CD4-positive, alpha-beta T cell treated with Interleukin-12 subunit alpha and Interleukin-12 subunit beta, for 1 hour (primary cell): ENCODE measurements at regions not wholly inside any gene's neighbourhood (a gene's known extent, or its start where the extent isn't known, plus 50 kb on each side); places are given as distances from the start of the nearest gene placed in this dataset.
A peak's percentile ranks its signal among the peaks of the same experiment; 100 is the strongest.

Source experiments
- DNase-seq: peaks from one replicate; pipeline ENCODE4 v3.0.0-alpha.2; 2020

DNA sequence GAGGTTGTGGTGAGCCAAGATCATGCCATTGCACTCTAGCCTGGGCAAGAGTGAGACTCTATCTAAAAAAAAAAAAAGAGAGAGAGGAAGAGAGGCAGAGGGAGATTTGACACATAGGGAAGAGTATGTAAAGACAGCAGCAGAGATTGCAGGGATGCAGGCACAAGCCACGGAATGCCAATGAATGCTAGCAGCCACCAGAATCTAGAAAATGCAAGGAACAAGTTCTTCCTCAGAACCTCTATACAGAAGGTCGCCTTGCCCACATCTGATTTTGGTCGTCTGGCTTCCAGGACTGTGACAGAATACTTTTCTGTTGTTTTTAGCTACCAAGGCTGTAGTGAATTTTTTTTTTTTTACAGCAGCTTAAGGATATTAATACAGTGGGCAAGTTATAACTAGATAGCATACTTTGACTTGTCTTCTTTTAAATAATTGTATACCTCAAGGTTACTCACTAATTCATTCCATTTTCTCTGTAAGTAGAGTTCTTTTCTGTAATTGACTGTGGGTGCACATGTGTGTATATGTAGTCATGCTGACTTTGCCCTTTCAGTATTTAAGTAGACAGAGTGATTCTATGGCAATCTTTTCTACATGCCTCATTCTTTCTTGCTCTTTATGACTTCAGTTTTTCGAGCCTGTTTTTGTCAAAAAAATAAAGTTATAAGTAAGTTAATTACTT lies 402.2 kb downstream of the GJA1 start:
- no peak for DNase-seq

DNA sequence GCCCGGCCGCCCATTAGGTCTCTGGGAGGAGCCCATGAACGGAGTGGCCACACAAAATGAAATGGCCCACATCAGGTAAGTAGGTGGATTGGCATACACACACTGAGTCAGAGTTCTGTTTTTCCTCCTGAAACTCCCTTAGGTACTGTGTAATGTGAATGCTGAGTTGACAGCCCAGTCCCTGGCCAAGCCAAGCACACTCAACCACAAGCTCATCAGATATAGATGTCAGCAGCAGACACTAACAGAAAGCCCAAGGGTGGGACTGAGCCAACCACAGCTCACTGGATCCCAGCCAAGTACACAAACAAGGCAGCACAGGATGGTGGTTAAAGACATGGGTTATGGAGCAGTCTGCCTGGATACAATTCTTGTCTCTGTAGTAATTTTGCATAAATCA lies 403.4 kb downstream of the GJA1 start:
- no peak for DNase-seq

DNA sequence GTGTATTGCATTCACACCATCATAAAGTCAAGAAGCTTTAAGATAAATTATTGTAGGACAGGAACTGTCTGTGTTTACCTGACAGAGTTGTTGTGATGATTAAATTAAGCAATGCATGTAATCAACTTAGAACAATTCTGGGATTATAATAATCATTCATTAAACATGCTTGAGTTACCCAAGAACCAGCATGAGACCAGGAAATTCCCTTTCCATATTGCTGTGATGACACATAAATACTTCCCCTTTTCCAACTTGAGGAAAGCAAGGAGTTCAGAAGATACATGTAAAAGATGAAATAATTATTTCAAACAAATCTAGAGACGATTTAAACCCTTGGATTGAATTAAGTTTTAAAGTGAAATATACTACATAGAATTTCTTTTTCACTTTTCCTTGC lies 404.4 kb downstream of the GJA1 start:
- no peak for DNase-seq

GRCh38 chr6:121844898-121845297 lies 409.5 kb downstream of the GJA1 start:
- no peak for DNase-seq

DNA sequence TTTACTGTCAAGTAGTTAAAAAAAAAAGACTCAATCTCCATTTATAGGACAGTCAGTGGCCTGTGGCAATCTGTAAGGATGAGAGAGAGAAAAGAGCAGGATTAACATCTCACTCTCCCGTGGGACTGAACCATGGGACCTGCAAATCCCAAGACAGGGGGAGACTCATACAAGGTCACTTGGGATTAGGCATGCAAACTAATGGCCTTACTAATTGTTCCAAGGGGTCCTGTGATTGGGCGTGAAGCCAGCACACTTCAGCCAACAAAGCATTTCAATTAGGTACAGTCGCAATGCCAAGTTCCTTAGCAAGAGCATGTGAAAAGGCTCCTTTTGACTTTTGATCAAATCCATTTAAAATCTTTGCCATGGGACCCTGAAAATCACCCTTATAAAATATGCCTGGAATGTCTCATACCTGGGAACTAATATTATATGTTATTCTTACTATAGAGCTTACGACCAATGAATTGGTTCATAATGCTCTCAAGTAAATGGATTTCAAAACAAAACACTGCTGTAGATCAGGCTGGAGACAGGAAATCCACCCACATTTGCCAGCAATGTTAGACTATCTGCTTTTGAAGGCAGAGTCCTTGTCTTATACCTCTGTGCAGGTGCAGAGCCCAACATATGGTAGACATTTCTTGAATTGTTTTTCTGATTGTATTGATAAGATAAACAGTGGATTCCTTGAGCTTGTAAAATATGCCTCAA lies 412.5 kb downstream of the GJA1 start:
- DNase-seq, result no peak

DNA sequence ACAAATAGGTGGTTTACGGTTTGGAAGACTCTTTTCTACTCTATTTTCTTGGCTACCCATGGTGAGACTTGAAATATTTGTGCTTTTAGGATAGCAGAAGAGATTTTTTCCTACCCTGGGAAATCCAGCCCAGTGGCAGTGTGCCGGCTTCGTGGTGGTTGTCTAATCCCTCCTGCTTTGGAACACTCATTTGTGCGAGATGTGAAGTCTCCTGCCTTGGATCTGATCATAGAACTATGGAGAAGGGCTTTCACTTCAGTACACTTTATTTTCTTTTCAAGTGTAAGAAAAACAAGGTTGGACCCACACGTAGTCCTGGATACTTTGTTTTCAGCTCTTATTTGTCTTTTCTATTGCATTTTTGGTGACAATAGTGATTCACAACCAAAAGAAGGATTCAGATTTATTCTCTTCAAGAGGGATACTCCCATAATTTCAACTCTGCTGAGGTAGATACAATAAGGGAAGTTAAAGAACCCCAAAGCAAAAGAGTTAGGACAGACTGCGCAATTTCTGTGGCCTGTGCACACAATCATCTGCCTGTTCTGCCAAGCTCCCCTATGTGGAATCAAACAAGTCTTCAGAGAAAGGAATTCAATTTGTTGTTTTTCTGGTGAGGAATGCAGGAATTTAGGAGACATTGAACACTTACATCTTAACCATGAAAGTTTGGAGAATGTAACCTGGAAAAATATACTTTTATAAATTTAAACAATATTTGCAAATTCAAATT lies 413.2 kb downstream of the GJA1 start:
- DNase-seq, result no peak

DNA sequence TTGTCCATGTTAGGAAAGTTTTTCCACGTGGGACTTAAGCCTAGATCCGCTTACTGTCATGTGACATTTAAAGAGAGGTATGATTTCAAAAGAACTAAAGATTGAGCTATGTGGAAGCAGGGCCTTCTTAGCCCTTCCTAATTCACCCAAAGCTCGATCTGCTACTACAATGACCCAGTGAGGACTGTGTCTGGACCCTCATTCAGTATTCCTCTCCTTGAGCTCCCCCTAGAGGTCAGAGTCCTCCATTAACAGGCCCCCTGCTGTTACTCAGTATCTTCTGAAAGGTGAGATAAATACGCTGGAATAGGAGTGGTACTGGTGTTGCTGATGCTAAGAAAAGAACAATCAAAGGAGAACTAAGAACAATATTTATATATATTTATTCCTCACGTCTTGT lies 414.0 kb downstream of the GJA1 start:
- DNase-seq, result peak; percentile 2

DNA sequence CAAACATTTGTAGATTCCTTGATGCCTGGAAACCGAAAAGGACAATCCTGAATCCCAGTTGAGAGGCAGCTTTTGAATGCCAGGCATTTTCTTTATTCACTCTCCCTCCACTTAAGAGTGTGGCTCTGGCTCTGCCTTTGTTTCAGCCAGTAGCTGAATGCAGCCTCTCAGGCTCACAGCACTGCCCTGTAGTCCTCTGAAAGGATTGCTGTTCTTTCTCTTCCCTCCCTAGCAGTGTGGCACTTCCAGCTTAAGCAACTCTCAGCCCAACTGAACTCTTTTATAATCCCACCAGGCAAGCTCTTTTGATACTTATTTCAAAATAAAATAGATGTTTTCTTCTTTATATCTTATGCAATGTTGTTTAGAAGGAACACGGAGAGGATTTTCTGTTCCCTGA lies 415.6 kb downstream of the GJA1 start:
- no peak for DNase-seq

GRCh38 chr6:121853686-121854085 lies 418.2 kb downstream of the GJA1 start:
- DNase-seq, result no peak

DNA sequence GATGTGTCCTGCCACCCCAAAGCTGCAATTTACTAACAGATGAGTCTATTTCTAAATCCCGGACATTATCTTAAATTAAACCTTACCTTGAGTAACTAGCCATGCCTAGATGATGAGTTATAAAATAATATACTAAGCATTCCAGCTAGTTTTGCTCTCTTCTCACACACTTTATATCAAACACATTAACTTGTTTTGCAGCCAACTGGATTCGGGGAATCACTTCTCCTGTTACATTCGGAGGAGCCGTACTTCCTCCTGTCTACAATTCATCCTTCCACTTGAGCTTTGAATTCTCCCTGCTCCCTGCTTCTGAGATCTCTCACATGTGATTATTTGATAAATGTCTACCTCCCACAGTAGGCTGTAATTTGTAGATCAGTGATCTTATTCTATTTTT lies 420.1 kb downstream of the GJA1 start:
- DNase-seq, result no peak

GRCh38 chr6:121856296-121856695 lies 420.9 kb downstream of the GJA1 start:
- no peak for DNase-seq

DNA sequence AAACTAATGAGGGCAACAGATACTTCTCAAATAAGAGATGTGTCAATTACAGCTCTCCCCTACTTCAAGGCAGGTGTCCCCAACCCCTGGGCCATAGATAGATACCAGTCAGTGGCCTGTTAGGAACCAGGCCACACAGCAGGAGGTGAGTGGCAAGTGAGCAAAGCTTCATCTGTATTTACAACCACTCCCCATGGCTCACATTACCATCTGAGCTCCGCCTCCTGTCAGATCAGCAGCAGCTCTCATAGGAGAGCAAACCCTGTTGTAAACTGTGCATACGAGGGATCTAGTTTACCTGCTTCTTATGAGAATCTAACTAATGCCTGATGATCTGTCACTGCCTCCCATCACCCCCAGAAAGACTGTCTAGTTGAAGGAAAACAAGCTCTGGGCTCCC lies 422.1 kb downstream of the GJA1 start:
- no peak for DNase-seq

DNA sequence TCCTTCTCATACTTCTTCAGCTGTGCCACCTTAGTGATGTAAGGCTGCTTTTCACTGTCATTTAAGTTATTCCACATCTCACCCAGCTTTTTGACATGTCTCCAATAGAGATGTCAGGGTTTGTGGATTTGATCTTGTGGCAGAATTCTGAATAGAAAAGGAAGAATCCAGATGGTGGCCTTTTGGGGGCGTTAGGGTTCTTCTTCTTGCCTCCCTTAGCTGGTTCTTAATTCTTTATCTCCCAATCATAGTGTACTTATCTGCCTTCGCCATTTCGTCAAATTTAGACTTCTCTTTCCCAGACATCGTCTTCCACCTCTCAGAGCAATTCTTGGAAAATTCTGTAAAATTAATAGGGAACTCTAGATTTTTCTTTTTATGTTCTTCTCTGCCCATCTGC lies 422.9 kb downstream of the GJA1 start:
- no peak for DNase-seq

- DNase-seq, result no peak
Measured at GRCh38 chr6:121858986-121859385, 423.5 kb downstream of the GJA1 start.

GRCh38 chr6:121865811-121866210 lies 430.4 kb downstream of the GJA1 start:
- DNase-seq, result no peak

DNA sequence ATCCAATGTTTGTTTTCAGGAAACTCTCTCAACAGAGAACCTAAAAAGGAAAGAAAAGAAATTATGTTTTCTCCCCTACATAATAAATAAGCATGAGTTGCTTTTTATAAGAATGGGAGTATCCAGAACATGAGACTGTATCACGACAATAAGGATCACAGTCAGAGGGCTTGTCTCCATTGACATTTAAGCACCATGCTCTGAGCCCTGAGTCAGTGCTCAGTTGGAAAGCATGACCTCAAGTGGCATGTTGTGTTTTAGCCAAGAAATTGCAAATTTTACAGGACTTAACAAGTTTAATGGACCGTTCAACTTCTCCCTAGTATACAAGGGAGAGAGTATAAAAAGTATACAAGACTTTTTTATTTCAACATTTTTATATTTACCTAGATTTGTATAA lies 431.6 kb downstream of the GJA1 start:
- DNase-seq, result no peak

- no peak for DNase-seq
Measured at GRCh38 chr6:121868206-121868605, 432.8 kb downstream of the GJA1 start.

- no peak for DNase-seq
Measured at GRCh38 chr6:121873595-121873994, 438.1 kb downstream of the GJA1 start.

- no peak for DNase-seq
Measured at GRCh38 chr6:121876721-121877120, 441.3 kb downstream of the GJA1 start.

- no peak for DNase-seq
Measured at GRCh38 chr6:121879149-121879548, 443.7 kb downstream of the GJA1 start.

- no peak for DNase-seq
Measured at GRCh38 chr6:121880831-121881230, 445.4 kb downstream of the GJA1 start.

DNA sequence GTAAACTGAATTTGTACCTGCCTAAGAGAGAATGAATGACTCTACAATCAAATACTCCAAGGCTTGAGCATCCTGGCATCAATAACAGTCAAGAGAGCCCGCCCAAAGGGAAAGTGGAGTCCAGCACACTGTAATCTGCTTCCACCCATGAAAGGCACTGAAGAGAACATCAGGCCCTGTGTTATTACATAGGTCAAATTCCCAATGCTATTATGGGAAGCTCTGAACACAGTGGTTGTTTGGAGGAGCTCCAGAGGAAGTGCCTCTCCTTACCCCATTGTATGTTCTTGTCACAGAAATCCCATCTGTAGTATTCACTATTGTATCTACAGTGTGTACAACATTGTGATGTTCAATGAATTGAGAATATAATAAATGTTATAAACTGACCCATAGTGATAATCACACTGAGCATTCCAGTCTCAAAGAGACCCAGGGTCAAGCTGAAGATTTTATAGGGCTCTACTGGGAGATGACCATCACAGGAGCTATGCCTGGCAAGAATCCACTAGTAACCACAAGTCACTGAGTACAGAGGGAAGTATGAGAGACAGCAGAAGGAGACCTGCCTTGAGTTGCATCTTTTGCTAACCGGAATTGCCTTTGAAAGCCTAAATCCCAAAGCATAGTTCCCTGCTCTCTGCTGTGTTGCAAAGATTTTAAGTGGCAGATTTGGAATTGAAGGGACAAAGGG lies 446.7 kb downstream of the GJA1 start:
- no peak for DNase-seq

DNA sequence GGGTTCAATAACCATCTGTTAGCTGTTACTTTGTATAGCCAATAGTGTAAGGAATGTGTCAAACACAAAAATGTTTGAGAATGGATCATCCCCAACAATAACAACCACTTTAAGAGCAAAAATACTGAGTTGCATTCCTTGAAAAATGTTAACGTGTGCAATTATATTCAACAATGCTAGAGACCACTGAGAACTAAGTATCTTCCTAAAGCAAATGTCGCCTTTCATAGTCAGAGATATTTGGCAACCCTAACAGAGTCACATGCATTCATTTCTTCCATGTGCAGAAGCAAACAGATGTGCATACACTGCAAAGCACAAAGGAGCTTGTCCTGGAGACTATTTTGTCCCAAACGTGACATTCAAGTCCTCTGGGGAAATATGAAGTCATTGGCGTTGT lies 448.6 kb downstream of the GJA1 start:
- no peak for DNase-seq

- no peak for DNase-seq
Measured at GRCh38 chr6:121884620-121885019, 449.2 kb downstream of the GJA1 start.
